ENCODE measurements at regions not wholly inside any gene's neighbourhood (a gene's known extent, or its start where the extent isn't known, plus 50 kb on each side); places are given as distances from the start of the nearest gene placed in this dataset.
"Not testable (repeated sequence)": the region's sequence is repeated elsewhere in the genome, so short reads cannot be mapped to it uniquely, and the experiment has no call there.

DNA sequence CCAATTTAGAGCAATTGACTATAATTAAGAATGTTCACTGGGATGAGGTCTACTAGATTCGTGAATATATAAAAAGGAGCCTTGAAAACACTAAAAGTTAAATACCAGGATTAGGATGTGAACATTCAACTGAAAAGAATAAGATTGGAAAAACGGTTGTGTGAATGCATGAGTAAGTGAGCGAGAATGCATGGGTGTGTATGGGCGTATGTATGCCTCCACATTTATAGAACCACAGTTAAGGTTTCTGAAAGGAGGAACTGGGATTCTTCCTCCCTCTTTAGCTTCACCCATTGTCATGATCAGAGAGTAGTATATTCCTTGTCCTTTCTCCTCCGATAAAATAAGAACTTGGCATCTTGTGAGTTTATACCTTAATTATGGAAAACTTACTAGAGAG lies 151.1 kb upstream of the UBE2E3 start:
- no peak for DNase-seq

DNA sequence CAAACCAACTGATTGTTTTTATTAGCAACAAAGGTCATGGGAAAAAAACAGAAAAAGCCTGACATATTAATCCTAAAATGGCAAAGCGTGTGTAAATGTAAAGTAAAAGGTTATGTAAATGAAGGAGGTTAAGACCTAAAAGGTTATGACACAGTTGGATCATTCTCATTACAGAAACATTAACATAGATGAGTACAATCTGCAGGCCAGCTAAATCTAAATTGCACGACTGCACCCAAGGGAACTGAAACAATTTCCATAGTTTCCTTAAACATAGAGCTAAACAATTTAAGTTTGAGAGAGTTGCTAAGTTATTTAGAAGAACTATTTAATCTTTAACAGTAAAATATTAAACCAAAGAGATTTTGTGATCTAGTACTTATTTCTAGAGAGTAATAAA lies 151.6 kb upstream of the UBE2E3 start:
- DNase-seq: no peak

- no peak for DNase-seq
Measured at GRCh38 chr2:180823546-180824141, 156.8 kb upstream of the UBE2E3 start.

GRCh38 chr2:180819106-180819505 lies 161.3 kb upstream of the UBE2E3 start:
- no peak for DNase-seq

GRCh38 chr2:180818700-180819099 lies 161.7 kb upstream of the UBE2E3 start:
- not testable (repeated sequence) for DNase-seq

GRCh38 chr2:180799141-180799540 lies 181.3 kb upstream of the UBE2E3 start:
- DNase-seq: no peak

DNA sequence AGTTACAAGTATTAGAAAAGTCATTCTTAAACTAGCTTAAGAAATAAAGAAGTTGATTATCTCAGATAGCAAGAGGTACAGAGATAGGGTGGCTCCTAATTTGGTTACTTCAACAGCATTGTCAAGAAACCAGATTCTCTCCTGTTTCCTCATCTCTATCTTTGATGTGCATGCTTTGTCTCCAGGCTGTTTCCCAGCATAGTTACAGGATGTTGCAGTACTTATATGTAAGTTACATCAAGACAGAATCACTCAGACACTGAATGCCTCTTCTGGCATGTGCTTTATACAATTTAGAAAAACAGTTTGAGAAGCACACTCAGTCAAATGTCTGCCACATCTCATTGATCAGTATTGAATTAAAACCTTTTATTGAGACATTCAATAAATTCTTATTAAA lies 189.5 kb upstream of the UBE2E3 start:
- no peak for DNase-seq

DNA sequence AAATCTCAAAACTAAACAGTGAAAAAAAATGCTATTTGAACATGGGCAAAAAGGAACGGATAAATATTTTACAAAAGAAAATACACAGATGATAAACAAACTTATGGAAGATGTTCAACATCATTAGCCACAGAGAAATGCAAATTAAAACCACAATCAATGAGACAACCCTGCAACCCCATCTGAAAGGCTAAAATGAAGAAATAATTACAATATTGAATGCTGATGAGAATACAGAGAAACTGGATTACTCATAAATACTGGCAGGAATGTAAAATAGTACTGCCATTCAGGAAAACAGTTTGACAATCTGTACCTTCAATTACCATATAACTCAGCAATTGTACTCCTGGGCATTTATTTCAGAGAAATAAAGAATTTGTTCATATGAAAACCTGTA lies 193.1 kb upstream of the UBE2E3 start:
- DNase-seq: no peak

GRCh38 chr2:180781276-180781675 lies 199.1 kb upstream of the UBE2E3 start:
- no peak for DNase-seq

DNA sequence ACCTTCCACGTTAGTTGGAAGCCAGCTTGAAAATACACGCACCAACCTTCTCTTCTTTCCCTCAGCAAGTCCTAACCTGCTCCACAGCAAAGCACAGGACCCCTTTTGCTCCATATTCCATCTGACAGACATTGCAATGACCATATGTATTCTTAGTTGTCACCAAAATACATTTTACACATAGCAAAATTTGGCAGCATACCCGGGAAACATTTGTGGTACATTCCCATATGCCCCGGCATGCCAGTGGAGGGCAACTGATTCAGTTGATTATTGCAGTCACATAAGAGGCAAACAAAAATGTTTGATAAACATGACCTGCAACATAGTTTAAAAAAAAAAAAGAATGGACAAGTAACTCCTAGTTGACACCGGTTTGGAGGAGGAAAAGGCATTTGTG lies 202.1 kb upstream of the UBE2E3 start:
- DNase-seq: no peak

DNA sequence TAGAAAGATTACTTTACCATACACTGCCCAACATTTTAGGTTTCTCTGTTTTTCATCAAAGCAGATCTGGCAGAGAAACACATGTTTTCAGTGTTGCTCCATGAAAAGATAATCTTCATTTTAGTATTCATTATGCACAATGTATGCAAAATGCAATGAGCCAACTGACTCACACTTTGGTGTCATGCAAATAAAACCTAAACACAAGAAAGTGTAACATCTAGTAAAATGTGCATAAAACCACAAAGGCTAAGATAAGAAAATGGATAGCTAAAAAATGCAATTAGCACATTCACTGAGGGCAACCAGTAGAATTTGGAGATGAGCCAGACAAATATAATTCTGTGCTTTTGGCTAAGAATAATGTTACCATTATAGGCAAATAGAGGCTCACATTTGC lies 203.5 kb upstream of the UBE2E3 start:
- no peak for DNase-seq

DNA sequence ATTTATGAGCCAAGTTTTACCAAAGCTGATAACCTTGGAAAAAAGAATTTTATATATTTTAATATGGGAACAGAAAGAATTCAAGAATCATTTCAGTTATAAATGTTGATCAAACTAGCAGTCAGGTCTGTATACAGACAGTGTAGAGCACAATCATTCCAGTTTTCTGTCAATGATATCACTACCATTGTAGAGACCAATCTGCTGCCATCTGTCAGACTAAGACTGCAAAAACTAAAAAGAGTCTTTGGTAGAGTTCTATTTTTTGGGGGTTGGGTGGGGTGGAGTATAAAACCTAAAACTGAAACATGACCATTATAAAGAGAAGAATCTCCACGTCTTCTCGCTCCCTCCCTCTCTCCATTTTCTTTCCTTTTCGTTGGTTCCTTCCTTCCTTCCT lies 204.7 kb upstream of the UBE2E3 start:
- DNase-seq: no peak

GRCh38 chr2:180765316-180765715 lies 215.1 kb upstream of the UBE2E3 start:
- DNase-seq: not testable (repeated sequence)

GRCh38 chr2:180763263-180763989 lies 217.0 kb upstream of the UBE2E3 start:
- DNase-seq: no peak

- DNase-seq: no peak
Measured at GRCh38 chr2:180761224-180761623, 219.2 kb upstream of the UBE2E3 start.

DNA sequence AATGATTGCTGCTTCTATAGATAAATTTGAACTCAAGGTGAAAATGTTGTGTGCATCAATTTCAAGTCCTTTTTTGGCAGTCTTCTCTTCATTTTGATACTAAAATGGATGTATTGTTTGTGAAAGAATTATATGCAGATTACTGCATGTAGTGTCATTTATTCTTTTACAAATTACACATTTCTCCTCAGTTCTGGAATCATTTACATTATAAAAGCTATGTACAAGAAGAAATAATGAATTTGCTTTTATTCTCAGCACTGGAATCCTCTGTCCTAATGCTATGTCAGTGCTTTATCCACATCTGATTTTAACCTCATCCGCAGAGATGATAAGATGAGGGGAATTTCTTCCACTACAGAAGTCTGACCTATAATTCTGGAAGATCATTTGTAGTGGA lies 220.8 kb upstream of the UBE2E3 start:
- DNase-seq: no peak

- DNase-seq: no peak
Measured at GRCh38 chr2:180753809-180754761, 226.3 kb upstream of the UBE2E3 start.

DNA sequence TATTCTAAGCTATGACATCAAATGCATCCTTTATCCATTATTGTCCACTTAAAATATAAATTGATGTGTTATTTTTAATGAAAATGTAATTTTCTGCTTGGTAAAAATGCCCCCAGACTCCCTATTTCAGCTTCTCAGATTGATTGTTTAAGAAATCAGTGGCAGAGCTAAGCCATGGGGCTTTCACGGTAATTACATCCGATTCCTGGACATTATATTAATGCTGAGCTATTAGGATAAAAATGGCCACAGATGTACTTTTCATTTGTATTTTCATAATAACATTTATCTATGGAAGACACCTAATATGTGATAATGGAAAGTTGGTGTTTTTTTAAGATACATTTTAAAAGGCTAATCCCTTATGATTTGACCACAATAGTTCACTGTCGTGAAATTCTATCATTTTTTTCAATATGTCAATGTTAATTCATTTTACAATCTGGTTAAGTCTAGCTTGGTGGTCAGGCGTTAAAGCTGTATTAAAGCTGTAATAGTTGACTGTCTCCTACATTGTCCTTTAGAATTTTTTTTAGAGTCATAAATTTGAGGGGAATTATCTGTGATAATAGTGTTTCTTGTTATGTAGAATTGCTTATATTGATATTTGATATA lies 229.0 kb upstream of the UBE2E3 start:
- DNase-seq: no peak

- no peak for DNase-seq
Measured at GRCh38 chr2:180747728-180748127, 232.7 kb upstream of the UBE2E3 start.

GRCh38 chr2:180743401-180743800 lies 237.0 kb upstream of the UBE2E3 start:
- DNase-seq: no peak

GRCh38 chr2:180742801-180743200 lies 237.6 kb upstream of the UBE2E3 start:
- no peak for DNase-seq

DNA sequence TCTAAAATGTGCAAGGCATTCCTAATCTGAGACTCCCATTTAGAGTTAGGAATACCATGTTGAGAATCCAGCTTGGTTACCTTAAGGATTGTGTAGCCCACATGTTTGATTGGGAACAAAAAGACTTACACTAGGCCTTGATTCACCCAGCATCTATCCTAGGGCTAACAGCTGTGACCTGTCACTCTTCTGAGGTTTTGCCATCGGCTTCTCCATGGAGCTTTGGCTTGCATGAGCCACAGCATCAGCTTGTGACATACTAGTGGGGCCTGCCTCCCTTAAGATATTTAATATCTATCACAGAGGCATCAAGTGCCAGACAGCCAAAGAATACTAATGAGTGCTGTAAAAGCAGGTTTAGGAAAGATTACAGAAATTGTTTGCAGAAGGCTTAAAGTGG lies 241.3 kb upstream of the UBE2E3 start:
- no peak for DNase-seq

- no peak for DNase-seq
Measured at GRCh38 chr2:180735799-180736198, 244.6 kb upstream of the UBE2E3 start.

Measured in activated CD8-positive, alpha-beta memory T cell treated with anti-CD3 and anti-CD28 coated beads for 24 hours (primary cell).